HepG2 (cell line): ENCODE measurements at regions not wholly inside any gene's neighbourhood (a gene's known extent, or its start where the extent isn't known, plus 50 kb on each side); places are given as distances from the start of the nearest gene placed in this dataset.

Experiments
- ATAC-seq: fragments of 200-7000 bp; cut with Tn5 transposase; 3 replicates; pipeline ENCODE4 v1.9.1; 2020; ENCODE audit warnings: mild to moderate bottlenecking, moderate library complexity
- BruUV-seq: library from RNA; stranded (reverse); fragments of 400-500 nt; replicated peaks from 2 replicates; lab custom pipeline; 2021; lab: Mats Ljungman, UMichigan
- CTCF ChIA-PET: fragments of 300-600 bp; formaldehyde crosslinking; extraction: SDS; loops from one replicate; lab custom pipeline; 2021; ENCODE audit warnings: low total read pairs, inconsistent platforms, low intra/inter-chr PET ratio; lab: Yijun Ruan, JAX
- POLR2A ChIA-PET: fragments of 350-600 bp; sonication (Branson Sonifier 250); formaldehyde crosslinking; loops from one replicate; lab custom pipeline; 2020; ENCODE audit warnings: antibody characterized with exemption, inconsistent platforms; lab: Yijun Ruan, JAX
- DNase-seq: peaks from one replicate; pipeline ENCODE4 v3.0.0-alpha.2; 2015; ENCODE audit warnings: low spot score
- FAIRE-seq: peaks from 3 replicates; lab custom pipeline; 2011; peaks lifted over from hg19 to GRCh38; lab: Jason Lieb, UNC
- H2AFZ ChIP-seq: one replicate; pipeline ENCODE4 v1.6.1; 2011; ENCODE audit warnings: low read length, inconsistent platforms
- H3K27ac ChIP-seq: fragments of 300-600 bp; 3 replicates; pipeline ENCODE4 v1.8.0; 2011; ENCODE audit warnings: mixed run types, mild to moderate bottlenecking, mixed read lengths, low read length, inconsistent platforms; ENCODE audit not compliant: insufficient read depth; ENCODE audit errors: extremely low read length
- H3K27me3 ChIP-seq, 2 experiments: fragments of 200-600 bp in 1 of 2; 2 replicates in 1 of 2; 3 replicates in 1 of 2; pipeline versions ENCODE4 v1.6.0 to v1.8.0; 2011; ENCODE audit warnings: low read length in 2 of 2, mild to moderate bottlenecking in 2 of 2, moderate library complexity in 2 of 2, inconsistent platforms in 1 of 2; ENCODE audit not compliant: insufficient read depth in 2 of 2, control insufficient read depth in 1 of 2
- H3K36me3 ChIP-seq, 2 experiments: fragments of 200-600 bp in 1 of 2; replicated peaks in 1 of 2; 2 replicates in 1 of 2; 3 replicates in 1 of 2; pipeline versions ENCODE4 v1.5.1 to v1.8.0; 2011; ENCODE audit warnings: low read length in 2 of 2, inconsistent platforms in 1 of 2; ENCODE audit not compliant: insufficient read depth in 2 of 2, control insufficient read depth in 1 of 2
- H3K4me1 ChIP-seq: 2 replicates; pipeline ENCODE4 v1.5.1; 2012; ENCODE audit warnings: low read length, inconsistent platforms; ENCODE audit not compliant: insufficient read depth
- H3K4me2 ChIP-seq: 2 replicates; pipeline ENCODE4 v1.6.0; 2011; ENCODE audit warnings: low read depth, low read length, inconsistent platforms
- H3K4me3 ChIP-seq, 3 experiments: fragments of 200-600 bp in 1 of 3; sonication (generic), shearing (Covaris generic) in 1 of 3; replicated peaks in 1 of 3; 2 replicates each; pipeline ENCODE4 v1.5.1; 2011 to 2016; ENCODE audit warnings: low read length in 3 of 3, inconsistent platforms in 2 of 3, low read depth in 2 of 3, mild to moderate bottlenecking in 2 of 3, control low read depth in 1 of 3, mixed read lengths in 1 of 3; ENCODE audit not compliant: insufficient read depth in 1 of 3
- H3K79me2 ChIP-seq: one replicate; pipeline ENCODE4 v1.6.1; 2011; ENCODE audit warnings: low read length, inconsistent platforms; ENCODE audit not compliant: insufficient read depth
- H3K9ac ChIP-seq: 2 replicates; pipeline ENCODE4 v1.6.0; 2011; ENCODE audit warnings: mild to moderate bottlenecking, low read depth, low read length, inconsistent platforms; ENCODE audit not compliant: insufficient read depth
- H3K9me3 ChIP-seq: 2 replicates; pipeline ENCODE4 v1.5.1; 2012; ENCODE audit warnings: mild to moderate bottlenecking, low read length
- H4K20me1 ChIP-seq: 2 replicates; pipeline ENCODE4 v1.6.0; 2011; ENCODE audit warnings: inconsistent platforms, mild to moderate bottlenecking, low read length, moderate library complexity; ENCODE audit not compliant: insufficient read depth
- ATF4 ChIP-seq, 2 experiments: fragments of 450-650 bp in 1 of 2; sonication (generic) in 1 of 2; formaldehyde crosslinking; IDR thresholded peaks; 2 replicates each; pipeline versions ENCODE4 v1.5.0 to v1.8.0; 2020 to 2022; ENCODE audit warnings: mild to moderate bottlenecking in 1 of 2, missing genetic modification reagents in 1 of 2
- ATF6 ChIP-seq: sonication (generic); formaldehyde crosslinking; conservative IDR thresholded peaks from 2 replicates; pipeline ENCODE4 v1.4.0; 2020; ENCODE audit warnings: missing genetic modification reagents
- MAFF ChIP-seq: IDR thresholded peaks from 2 replicates; pipeline ENCODE4 v1.6.1; 2011; ENCODE audit warnings: low read depth, low read length, improper control_type of control experiment
- SUZ12 ChIP-seq: fragments of 150-350 bp; IDR thresholded peaks from 2 replicates; pipeline ENCODE4 v1.6.1; 2014; ENCODE audit warnings: low read depth, low read length
- WGBS: methylation state at CpG from one replicate; pipeline ENCODE4 v1.1.6; 2017; ENCODE audit warnings: low lambda C conversion rate; 5-methylcytosine and 5-hydroxymethylcytosine counted together
- in situ Hi-C: cut with HindIII; loops from 2 replicates; pipeline ENCODE4 v1.10.0; 2017; ENCODE audit warnings: low pct_unique_long_range_greater_than_20kb; ENCODE audit not compliant: extremely low pct_ligation_motif_present
- intact Hi-C: fragments of 100-400 bp; cut with micrococcal nuclease; formaldehyde crosslinking; loops from one replicate; pipeline ENCODE4 v1.10.0; 2022; ENCODE audit not compliant: unreplicated experiment

- TF ChIP-seq ATF4 (CRISPR knock-in tag; IDR thresholded peaks at IDR 0.05), result no peak
- no peak for TF ChIP-seq ATF6 (CRISPR knock-in tag)
- TF ChIP-seq SUZ12, result no peak
Measured at GRCh38 chr9:12963537-12963936, 188.7 kb downstream of the LURAP1L start (continued).

- TF ChIP-seq MAFF, result no peak
- in situ Hi-C loops (no loop called here), intact Hi-C loops (loop anchor here (10.0 kb wide), 1 partner anchor 119 kb away; no protein-coding TSS in a partner anchor)
- 3% methylated on average over 2 of the region's 2 CpGs for WGBS
- Histone ChIP-seq H4K20me1 (no peaks in the 10 kb centered on the region), H3K36me3 (no peaks in the 10 kb centered on the region), H3K79me2 (no peaks in the 10 kb centered on the region), H3K9me3 (no peaks in the 10 kb centered on the region), H3K4me2 (no peak overlapping the region), H3K4me3 (no peak overlapping the region), H3K27me3 (0 out of 5 replicates have a peak, but pooled peaks cover 0 to 1% of the 10 kb centered on the region in 2 experiments), H3K4me1 (no peaks in the 10 kb centered on the region), H3K27ac (no peak overlapping the region), H2AFZ (no peak overlapping the region), H3K9ac (no peak overlapping the region)
- ChIA-PET POLR2A (no interaction called here), CTCF (no interaction called here)
- ATAC-seq, result no peak
- no peak for FAIRE-seq
- BruUV-seq, result no TSS peak
- DNase-seq, result no peak
Measured at GRCh38 chr9:12964271-12964670, 189.5 kb downstream of the LURAP1L start.
